ENCODE measurements at regions not wholly inside any gene's neighbourhood (a gene's known extent, or its start where the extent isn't known, plus 50 kb on each side); places are given as distances from the start of the nearest gene placed in this dataset.

DNA sequence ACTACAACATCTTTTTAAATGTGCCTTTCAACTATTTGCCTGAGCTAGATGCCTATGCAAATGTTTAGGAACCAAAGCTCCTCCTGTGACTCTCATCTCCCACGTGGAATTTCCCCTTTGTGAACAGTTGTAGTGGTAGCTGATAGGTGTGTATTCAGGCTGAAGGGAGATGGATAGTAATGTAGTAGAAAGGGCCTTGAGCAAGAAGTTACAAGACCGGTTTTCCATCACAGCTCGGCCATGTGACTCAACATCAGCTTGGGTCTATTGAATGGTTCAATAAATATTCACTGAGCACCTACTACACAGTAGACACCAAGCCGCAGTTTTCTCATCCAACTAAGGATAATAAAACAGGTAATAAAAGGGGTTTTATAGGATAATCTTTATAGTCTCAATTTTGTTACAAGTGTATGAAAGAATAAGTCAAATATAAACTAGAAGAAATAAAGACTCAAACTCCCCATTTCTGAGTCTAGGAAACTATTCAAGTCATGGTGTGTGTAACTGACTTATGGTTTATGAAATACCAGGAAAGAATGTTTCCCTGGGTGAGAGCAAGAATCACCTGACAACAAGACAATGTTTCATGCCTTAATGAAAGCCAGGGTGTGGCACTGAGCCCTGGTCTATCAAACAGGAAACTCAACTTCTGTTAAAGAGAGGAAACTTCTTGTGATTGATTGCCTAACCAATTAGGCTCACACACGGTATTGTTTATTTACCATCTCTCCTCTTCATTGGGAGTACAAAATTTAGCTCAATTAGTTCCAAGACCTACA lies 187.1 kb upstream of the SPEF2 start:
- TF ChIP-seq, protein P1, sequence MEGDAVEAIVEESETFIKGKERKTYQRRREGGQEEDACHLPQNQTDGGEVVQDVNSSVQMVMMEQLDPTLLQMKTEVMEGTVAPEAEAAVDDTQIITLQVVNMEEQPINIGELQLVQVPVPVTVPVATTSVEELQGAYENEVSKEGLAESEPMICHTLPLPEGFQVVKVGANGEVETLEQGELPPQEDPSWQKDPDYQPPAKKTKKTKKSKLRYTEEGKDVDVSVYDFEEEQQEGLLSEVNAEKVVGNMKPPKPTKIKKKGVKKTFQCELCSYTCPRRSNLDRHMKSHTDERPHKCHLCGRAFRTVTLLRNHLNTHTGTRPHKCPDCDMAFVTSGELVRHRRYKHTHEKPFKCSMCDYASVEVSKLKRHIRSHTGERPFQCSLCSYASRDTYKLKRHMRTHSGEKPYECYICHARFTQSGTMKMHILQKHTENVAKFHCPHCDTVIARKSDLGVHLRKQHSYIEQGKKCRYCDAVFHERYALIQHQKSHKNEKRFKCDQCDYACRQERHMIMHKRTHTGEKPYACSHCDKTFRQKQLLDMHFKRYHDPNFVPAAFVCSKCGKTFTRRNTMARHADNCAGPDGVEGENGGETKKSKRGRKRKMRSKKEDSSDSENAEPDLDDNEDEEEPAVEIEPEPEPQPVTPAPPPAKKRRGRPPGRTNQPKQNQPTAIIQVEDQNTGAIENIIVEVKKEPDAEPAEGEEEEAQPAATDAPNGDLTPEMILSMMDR (conservative IDR thresholded peaks at IDR 0.05 in 1 of 2, IDR thresholded peaks at IDR 0.05 in 1 of 2; ENCODE audit: low read depth in 1 of 2, low read length in 2 of 2): no peak
- no peak for TF ChIP-seq EZH2 (IDR thresholded peaks at IDR 0.05; ENCODE audit: low read length, missing control alignments)

Data from fibroblast of lung (primary cell).